ENCODE measurements at regions not wholly inside any gene's neighbourhood (a gene's known extent, or its start where the extent isn't known, plus 50 kb on each side); places are given as distances from the start of the nearest gene placed in this dataset.

- TF ChIP-seq CTCF (IDR thresholded peaks at IDR 0.05) (no peak), POLR2A (IDR thresholded peaks at IDR 0.05) (no peak)
These were observed 287.4 kb downstream of the CD109 start for GRCh38 chr6:73983367-73983766.
